ENCODE measurements at regions not wholly inside any gene's neighbourhood (a gene's known extent, or its start where the extent isn't known, plus 50 kb on each side); places are given as distances from the start of the nearest gene placed in this dataset.

DNA sequence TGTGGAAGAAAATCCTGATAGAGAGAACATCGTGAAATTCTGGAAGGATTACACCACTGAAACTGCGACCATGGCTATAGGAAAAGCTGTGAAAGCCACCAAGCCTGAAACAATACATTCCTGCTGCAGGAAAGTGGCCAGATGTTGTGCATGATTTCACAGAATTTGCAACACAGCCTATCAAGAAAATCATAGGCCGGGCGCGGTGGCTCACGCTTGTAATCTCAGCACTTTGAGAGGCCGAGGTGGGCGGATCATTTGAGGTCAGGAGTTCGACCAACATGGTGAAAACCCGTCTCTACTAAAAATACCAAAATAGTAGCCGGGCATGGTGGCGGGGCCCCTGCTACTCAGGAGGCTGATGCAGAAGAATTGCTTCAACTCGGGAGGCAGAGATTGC lies 360.2 kb downstream of the CDH7 start (continued):
- no peak for TF ChIP-seq ZNF251 (CRISPR knock-in tag; IDR thresholded peaks at IDR 0.05)
- TF ChIP-seq ZFP36L2 (CRISPR knock-in tag; IDR thresholded peaks at IDR 0.05): no peak
- no peak for TF ChIP-seq ZNF781 (CRISPR knock-in tag; IDR thresholded peaks at IDR 0.05; ENCODE audit: borderline replicate concordance, not compliant biosample characterization)
- TF ChIP-seq ISX (CRISPR knock-in tag; conservative IDR thresholded peaks at IDR 0.05): no peak
- no peak for TF ChIP-seq SMYD3 (CRISPR knock-in tag; IDR thresholded peaks at IDR 0.05)
- no peak for TF ChIP-seq DNMT3B (CRISPR knock-in tag; conservative IDR thresholded peaks at IDR 0.05)
- TF ChIP-seq TBL1XR1 (IDR thresholded peaks at IDR 0.05; ENCODE audit: borderline replicate concordance, low read length, partially characterized antibody): no peak
- TF ChIP-seq MYNN (CRISPR knock-in tag; IDR thresholded peaks at IDR 0.05; ENCODE audit: low read depth): no peak

DNA sequence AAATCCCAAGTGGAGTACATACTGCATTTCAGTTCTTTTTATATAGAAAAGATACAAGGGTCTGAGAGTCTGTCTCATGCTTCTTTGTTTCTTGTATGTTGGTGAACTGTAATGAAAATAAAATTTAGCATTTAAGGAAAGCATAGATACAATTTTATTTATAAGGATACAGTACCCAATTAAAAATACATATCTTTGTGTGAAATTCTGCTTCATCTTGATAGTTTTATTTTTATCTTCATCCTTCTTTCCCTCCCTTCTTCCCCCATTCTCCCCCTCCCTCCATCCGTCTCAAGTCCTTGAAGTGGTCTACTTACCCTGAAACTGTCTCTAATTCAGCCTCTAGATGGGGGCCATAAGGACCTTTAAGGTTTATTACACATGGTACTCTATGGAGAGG lies 359.8 kb downstream of the CDH7 start:
- intact Hi-C loops (cut with micrococcal nuclease; ENCODE audit: unreplicated experiment): no loop called here
- ATAC-seq: no peak
- no peaks in the 10 kb centered on the region for H3K36me3 ChIP-seq (replicated peaks in 1 of 2; ENCODE audit: control insufficient read depth in 1 of 2, insufficient read depth in 2 of 2, low read length in 2 of 2)

More for the DNA sequence above, 359.8 kb downstream of the CDH7 start:
- in situ Hi-C loops (cut with HindIII; ENCODE audit: extremely low pct_ligation_motif_present, low pct_unique_long_range_greater_than_20kb): no loop called here
- ChIA-PET CTCF (ENCODE audit: low intra/inter-chr PET ratio, low total read pairs) (no interaction called here), POLR2A (no interaction called here)
- H2AFZ ChIP-seq (ENCODE audit: low read length): no peak overlapping the region
- no peaks in the 10 kb centered on the region for H4K20me1 ChIP-seq (ENCODE audit: insufficient read depth, low read length)
- H3K4me1 ChIP-seq (ENCODE audit: insufficient read depth, low read length): no peaks in the 10 kb centered on the region
- no peak overlapping the region for H3K27ac ChIP-seq (ENCODE audit: extremely low read length, insufficient read depth, low read length)
- no peak for FAIRE-seq
- H3K79me2 ChIP-seq (ENCODE audit: insufficient read depth, low read length): no peaks in the 10 kb centered on the region
- no peaks in the 10 kb centered on the region for H3K9me3 ChIP-seq (ENCODE audit: low read length)
- H3K27me3 ChIP-seq (ENCODE audit: control insufficient read depth in 1 of 2, insufficient read depth in 2 of 2, low read length in 2 of 2): no peaks in the 10 kb centered on the region
- TF ChIP-seq, protein P1, sequence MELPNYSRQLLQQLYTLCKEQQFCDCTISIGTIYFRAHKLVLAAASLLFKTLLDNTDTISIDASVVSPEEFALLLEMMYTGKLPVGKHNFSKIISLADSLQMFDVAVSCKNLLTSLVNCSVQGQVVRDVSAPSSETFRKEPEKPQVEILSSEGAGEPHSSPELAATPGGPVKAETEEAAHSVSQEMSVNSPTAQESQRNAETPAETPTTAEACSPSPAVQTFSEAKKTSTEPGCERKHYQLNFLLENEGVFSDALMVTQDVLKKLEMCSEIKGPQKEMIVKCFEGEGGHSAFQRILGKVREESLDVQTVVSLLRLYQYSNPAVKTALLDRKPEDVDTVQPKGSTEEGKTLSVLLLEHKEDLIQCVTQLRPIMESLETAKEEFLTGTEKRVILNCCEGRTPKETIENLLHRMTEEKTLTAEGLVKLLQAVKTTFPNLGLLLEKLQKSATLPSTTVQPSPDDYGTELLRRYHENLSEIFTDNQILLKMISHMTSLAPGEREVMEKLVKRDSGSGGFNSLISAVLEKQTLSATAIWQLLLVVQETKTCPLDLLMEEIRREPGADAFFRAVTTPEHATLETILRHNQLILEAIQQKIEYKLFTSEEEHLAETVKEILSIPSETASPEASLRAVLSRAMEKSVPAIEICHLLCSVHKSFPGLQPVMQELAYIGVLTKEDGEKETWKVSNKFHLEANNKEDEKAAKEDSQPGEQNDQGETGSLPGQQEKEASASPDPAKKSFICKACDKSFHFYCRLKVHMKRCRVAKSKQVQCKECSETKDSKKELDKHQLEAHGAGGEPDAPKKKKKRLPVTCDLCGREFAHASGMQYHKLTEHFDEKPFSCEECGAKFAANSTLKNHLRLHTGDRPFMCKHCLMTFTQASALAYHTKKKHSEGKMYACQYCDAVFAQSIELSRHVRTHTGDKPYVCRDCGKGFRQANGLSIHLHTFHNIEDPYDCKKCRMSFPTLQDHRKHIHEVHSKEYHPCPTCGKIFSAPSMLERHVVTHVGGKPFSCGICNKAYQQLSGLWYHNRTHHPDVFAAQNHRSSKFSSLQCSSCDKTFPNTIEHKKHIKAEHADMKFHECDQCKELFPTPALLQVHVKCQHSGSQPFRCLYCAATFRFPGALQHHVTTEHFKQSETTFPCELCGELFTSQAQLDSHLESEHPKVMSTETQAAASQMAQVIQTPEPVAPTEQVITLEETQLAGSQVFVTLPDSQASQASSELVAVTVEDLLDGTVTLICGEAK (IDR thresholded peaks at IDR 0.05): no peak
- TF ChIP-seq, protein P1 (CRISPR knock-in tag; IDR thresholded peaks at IDR 0.05): no peak
- peak; percentile 73 for TF ChIP-seq HNRNPK (IDR thresholded peaks at IDR 0.05; ENCODE audit: low read depth, low read length, poor library complexity, severe bottlenecking)
- H3K9ac ChIP-seq (ENCODE audit: insufficient read depth, low read depth, low read length): no peak overlapping the region
- no peak for DNase-seq (ENCODE audit: low spot score)
- H3K4me3 ChIP-seq (replicated peaks in 1 of 3; ENCODE audit: insufficient read depth in 1 of 3, low read depth in 2 of 3, low read length in 3 of 3): no peak overlapping the region
- no TSS peak for BruUV-seq (replicated peaks)
- WGBS (ENCODE audit: low lambda C conversion rate): 3% methylated on average over 1 of the region's 1 CpG
- H3K4me2 ChIP-seq (ENCODE audit: low read depth, low read length): no peak overlapping the region
